GM19438 (cell line): ENCODE measurements at regions not wholly inside any gene's neighbourhood (a gene's known extent, or its start where the extent isn't known, plus 50 kb on each side); places are given as distances from the start of the nearest gene placed in this dataset.

ENCODE experiments used
- ATAC-seq: cut with Tn5 transposase; IDR thresholded peaks from one replicate; pipeline ENCODE4 v1.9.1; 2021; ENCODE audit warnings: low read depth; ENCODE audit not compliant: unreplicated experiment

- ATAC-seq = peak; percentile 43
Measured at GRCh38 chr3:5426094-5426883, 238.8 kb downstream of the EDEM1 start.

- no peak for ATAC-seq
Measured at GRCh38 chr3:5427021-5427420, 239.5 kb downstream of the EDEM1 start.

GRCh38 chr3:5427938-5428337 lies 240.4 kb downstream of the EDEM1 start:
- no peak for ATAC-seq

- peak; percentile 76 for ATAC-seq
Measured at GRCh38 chr3:5428607-5429516, 241.4 kb downstream of the EDEM1 start.

- ATAC-seq = no peak
Measured at GRCh38 chr3:5429517-5429890, 242.0 kb downstream of the EDEM1 start.

- no peak for ATAC-seq
Measured at GRCh38 chr3:5430701-5431100, 243.2 kb downstream of the EDEM1 start.

GRCh38 chr3:5431146-5431545 lies 243.6 kb downstream of the EDEM1 start:
- no peak for ATAC-seq

- no peak for ATAC-seq
Measured at GRCh38 chr3:5431811-5432378, 244.4 kb downstream of the EDEM1 start.

- ATAC-seq = no peak
Measured at GRCh38 chr3:5437296-5437782, 249.8 kb downstream of the EDEM1 start.

- no peak for ATAC-seq
Measured at GRCh38 chr3:5437783-5438323, 250.3 kb downstream of the EDEM1 start.

- ATAC-seq = no peak
Measured at GRCh38 chr3:5441401-5441800, 253.9 kb downstream of the EDEM1 start.

- no peak for ATAC-seq
Measured at GRCh38 chr3:5442106-5442785, 254.7 kb downstream of the EDEM1 start.

- ATAC-seq = no peak
Measured at GRCh38 chr3:5442786-5443138, 255.3 kb downstream of the EDEM1 start.

GRCh38 chr3:5444253-5444652 lies 256.7 kb downstream of the EDEM1 start:
- ATAC-seq = no peak

GRCh38 chr3:5445676-5446201 lies 258.2 kb downstream of the EDEM1 start:
- ATAC-seq = no peak

GRCh38 chr3:5448246-5448645 lies 260.7 kb downstream of the EDEM1 start:
- ATAC-seq = no peak

GRCh38 chr3:5448816-5449215 lies 261.3 kb downstream of the EDEM1 start:
- ATAC-seq = no peak

GRCh38 chr3:5456199-5456598 lies 268.7 kb downstream of the EDEM1 start:
- peak; percentile 88 for ATAC-seq

- ATAC-seq = no peak
Measured at GRCh38 chr3:5458526-5458925, 271.0 kb downstream of the EDEM1 start.

- no peak for ATAC-seq
Measured at GRCh38 chr3:5462086-5462485, 274.6 kb downstream of the EDEM1 start.
